GM21786 (cell line): ENCODE measurements at regions not wholly inside any gene's neighbourhood (a gene's known extent, or its start where the extent isn't known, plus 50 kb on each side); places are given as distances from the start of the nearest gene placed in this dataset.

ENCODE experiments used
- ATAC-seq: cut with Tn5 transposase; IDR thresholded peaks from one replicate; pipeline ENCODE4 v1.9.1; 2021; ENCODE audit not compliant: unreplicated experiment

- no peak for ATAC-seq
These were observed 133.7 kb downstream of the AEBP2 start for GRCh38 chr12:19572920-19573558.

- no peak for ATAC-seq
These were observed 134.6 kb downstream of the AEBP2 start for GRCh38 chr12:19573866-19574265.

- no peak for ATAC-seq
These were observed 135.3 kb downstream of the AEBP2 start for GRCh38 chr12:19574601-19575000.

- no peak for ATAC-seq
These were observed 136.3 kb downstream of the AEBP2 start for GRCh38 chr12:19575337-19576243.

GRCh38 chr12:19576506-19577280 is 137.4 kb downstream of the AEBP2 start:
- ATAC-seq: no peak

- ATAC-seq: no peak
These were observed 137.9 kb downstream of the AEBP2 start for GRCh38 chr12:19577281-19577530.

GRCh38 chr12:19584732-19585131 is 145.4 kb downstream of the AEBP2 start:
- no peak for ATAC-seq

- ATAC-seq: no peak
These were observed 149.7 kb downstream of the AEBP2 start for GRCh38 chr12:19588951-19589350.

- ATAC-seq: no peak
These were observed 152.7 kb downstream of the AEBP2 start for GRCh38 chr12:19591951-19592350.

GRCh38 chr12:19596434-19597166 is 157.3 kb downstream of the AEBP2 start:
- ATAC-seq: no peak

GRCh38 chr12:19597167-19598026 is 158.1 kb downstream of the AEBP2 start:
- no peak for ATAC-seq

- ATAC-seq: no peak
These were observed 166.4 kb downstream of the AEBP2 start for GRCh38 chr12:19605720-19606119.

GRCh38 chr12:19608039-19608438 is 168.7 kb downstream of the AEBP2 start:
- no peak for ATAC-seq

GRCh38 chr12:19613051-19613535 is 173.8 kb downstream of the AEBP2 start:
- ATAC-seq: no peak

GRCh38 chr12:19614601-19615383 is 175.5 kb downstream of the AEBP2 start:
- no peak for ATAC-seq

- no peak for ATAC-seq
These were observed 176.1 kb downstream of the AEBP2 start for GRCh38 chr12:19615384-19615725.

- ATAC-seq: no peak
These were observed 177.5 kb downstream of the AEBP2 start for GRCh38 chr12:19616781-19617180.

GRCh38 chr12:19620222-19620621 is 180.9 kb downstream of the AEBP2 start:
- no peak for ATAC-seq

GRCh38 chr12:19623751-19624399 is 184.6 kb downstream of the AEBP2 start:
- no peak for ATAC-seq
